Upper lobe of left lung (tissue), 4 donors: ENCODE measurements at regions not wholly inside any gene's neighbourhood (a gene's known extent, or its start where the extent isn't known, plus 50 kb on each side); places are given as distances from the start of the nearest gene placed in this dataset.

Experiments
- CTCF ChIP-seq, 6 experiments: fragments of 450-650 bp in 4 of 6; fragments of 200-600 bp in 2 of 6; sonication (generic) in 2 of 6; IDR thresholded peaks; one replicate each; pipeline ENCODE4 v1.5.1; 2016 to 2019; ENCODE audit warnings: antibody characterized with exemption in 6 of 6
- EP300 ChIP-seq, 4 donors: sonication (generic); formaldehyde crosslinking; IDR thresholded peaks; one replicate each; pipeline ENCODE4 v1.5.1; 2017; ENCODE audit warnings: antibody characterized with exemption in 4 of 4, control low read depth in 2 of 4
- POLR2A ChIP-seq, 4 donors: fragments of 450-650 bp; IDR thresholded peaks; one replicate each; pipeline ENCODE4 v1.5.1; 2016 to 2017; ENCODE audit warnings: antibody characterized with exemption in 4 of 4, mild to moderate bottlenecking in 2 of 4
- POLR2AphosphoS5 ChIP-seq, 2 donors: sonication (generic); formaldehyde crosslinking; IDR thresholded peaks; one replicate each; pipeline ENCODE4 v1.5.1; 2017; ENCODE audit warnings: antibody characterized with exemption in 2 of 2

- TF ChIP-seq CTCF (IDR thresholded peaks at IDR 0.05) = no peak
- no peak for TF ChIP-seq EP300 (IDR thresholded peaks at IDR 0.05)
- no peak for TF ChIP-seq POLR2A (IDR thresholded peaks at IDR 0.05)
- no peak for TF ChIP-seq POLR2AphosphoS5 (IDR thresholded peaks at IDR 0.05)
These were observed 274.7 kb downstream of the TUSC7 start for GRCh38 chr3:116984301-116984700.
